ENCODE measurements at regions not wholly inside any gene's neighbourhood (a gene's known extent, or its start where the extent isn't known, plus 50 kb on each side); places are given as distances from the start of the nearest gene placed in this dataset.

DNA sequence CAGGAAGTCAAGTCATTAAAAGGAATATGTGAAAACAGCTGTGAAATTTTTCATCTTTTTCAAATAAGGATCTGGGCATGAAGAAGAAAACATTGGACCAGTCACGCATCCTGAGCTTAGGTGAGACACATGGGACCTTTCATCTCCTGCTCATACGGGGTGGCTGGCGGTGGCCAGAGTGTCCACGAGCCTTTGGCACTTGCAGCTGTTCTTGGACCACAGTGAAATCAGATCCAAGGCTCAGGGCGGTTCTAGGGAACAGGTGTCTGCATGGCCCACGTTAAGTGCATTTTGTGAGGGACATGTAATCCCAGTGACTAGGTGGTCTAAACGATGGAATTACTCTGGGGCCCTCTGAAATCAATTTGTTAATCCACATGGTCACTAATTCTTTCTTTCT is 212.7 kb upstream of the COPS8 start:
- DNase-seq (ENCODE audit: low read depth): no peak

- no peak for DNase-seq (ENCODE audit: low read depth)
These were observed 212.1 kb upstream of the COPS8 start for GRCh38 chr2:236873636-236874035.

- DNase-seq (ENCODE audit: low read depth): no peak
These were observed 210.7 kb upstream of the COPS8 start for GRCh38 chr2:236874866-236875481.

DNA sequence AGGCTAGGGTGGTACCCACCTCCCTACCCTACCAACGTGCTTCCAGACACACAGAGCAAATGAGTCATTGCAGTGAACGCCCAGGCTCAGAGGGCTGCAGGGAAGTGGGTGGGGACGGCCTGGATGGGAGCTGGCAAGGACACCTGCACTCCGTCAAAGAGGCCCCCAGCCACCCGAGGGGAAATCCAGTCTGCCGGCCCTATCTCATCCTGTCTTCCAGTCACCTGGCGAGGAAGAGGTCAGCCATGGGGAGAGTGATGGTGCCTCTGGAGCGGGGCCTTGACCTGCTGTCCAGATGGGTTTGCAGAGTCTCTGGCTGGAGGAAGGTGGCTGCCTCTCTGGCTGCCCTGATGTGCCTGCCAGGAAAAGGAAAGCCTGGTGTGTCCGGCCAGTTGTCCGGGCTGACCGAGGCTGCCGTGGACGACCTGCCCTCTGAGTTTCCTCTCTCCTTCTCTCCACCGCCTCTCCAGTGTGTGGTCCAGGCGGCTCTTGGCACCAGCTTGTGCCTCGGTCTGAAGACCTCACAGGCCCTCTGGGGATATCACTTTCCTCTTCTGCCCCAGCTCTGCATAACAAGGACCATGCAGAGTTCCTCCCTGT is 209.7 kb upstream of the COPS8 start:
- DNase-seq (ENCODE audit: low read depth): no peak

DNA sequence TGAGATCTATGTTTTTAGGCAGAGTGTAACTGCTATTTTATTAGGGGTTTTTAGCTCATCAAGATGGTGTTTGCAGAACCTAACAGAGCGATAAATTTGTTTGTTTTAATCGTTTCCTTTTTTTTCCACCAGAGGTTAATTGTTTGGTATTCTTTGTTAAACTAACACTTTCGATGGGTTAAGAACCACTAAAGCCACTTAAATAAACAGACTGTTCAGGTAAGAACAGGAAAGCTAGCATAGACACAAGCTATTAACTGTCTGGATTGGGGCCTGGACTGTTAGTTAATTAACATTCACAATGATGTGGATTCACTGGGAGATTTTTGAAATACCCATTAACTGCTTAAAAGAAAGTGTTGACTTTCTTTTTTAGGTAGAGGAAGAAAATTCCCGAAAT is 209.0 kb upstream of the COPS8 start:
- no peak for DNase-seq (ENCODE audit: low read depth)

- DNase-seq (ENCODE audit: low read depth): no peak
These were observed 207.7 kb upstream of the COPS8 start for GRCh38 chr2:236877972-236878371.

DNA sequence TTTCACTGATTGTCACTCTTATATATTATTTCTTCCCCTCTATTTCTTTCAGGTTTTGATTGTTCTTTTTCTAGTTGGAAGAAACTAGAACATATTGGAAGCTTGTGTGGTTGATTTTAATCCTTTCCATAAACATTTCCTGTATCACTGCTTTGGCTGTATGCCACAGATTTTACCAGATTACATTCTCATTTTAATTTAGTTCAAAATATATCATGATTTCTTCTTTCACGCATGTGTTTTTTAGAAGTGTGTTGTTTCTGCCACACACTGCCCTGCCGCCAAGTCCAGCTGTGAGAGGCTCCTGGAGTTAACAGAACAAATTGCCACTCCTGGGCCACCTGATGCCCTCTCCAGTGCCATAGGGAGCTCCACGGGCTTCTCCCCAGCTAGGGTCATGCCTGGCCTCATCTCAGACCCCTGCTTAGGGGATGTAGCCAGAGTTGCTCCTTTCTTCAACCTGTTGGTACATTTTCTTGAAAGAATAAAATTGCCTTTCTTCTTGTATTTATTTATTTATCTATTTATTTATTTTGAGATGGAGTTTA is 206.2 kb upstream of the COPS8 start:
- no peak for DNase-seq (ENCODE audit: low read depth)

DNA sequence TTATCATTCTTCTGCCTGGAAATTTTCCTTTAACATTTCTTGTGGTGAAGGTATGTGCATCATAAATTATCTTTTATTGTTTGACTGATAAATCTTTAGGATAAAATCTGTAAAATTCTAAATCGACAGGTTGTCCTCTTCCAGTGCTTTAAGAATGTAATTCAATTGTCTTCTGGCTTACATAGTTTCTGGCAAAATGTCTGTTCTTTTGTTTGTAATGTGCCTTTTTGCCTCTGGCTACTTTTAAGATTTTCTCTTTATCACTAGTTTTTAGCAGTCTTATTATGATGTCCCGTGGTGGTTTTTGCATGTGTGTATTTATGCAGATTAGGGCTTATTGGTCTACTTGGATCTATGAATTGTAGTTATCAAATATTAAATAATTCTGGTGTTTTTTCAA is 203.6 kb upstream of the COPS8 start:
- DNase-seq (ENCODE audit: low read depth): no peak

- DNase-seq (ENCODE audit: low read depth): no peak
These were observed 202.8 kb upstream of the COPS8 start for GRCh38 chr2:236882930-236883329.

DNA sequence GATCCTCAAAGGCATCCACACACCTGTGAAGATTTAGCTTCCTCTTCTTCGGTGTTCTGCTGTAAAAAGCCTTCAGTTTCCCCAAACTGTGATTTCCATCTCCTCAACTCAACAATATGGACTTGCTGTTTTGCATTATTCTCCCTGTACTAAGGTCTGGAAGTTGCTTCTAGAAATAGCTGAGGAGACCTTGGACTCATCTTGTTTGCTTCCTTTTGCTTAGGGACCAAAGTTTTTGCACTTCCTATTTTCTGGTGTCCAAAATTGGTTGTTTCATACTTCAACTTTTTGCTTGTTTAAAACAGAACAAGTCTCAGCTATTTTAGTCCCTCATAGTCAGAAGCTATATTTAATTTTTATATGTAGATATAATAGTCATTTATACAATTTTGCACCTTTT is 201.9 kb upstream of the COPS8 start:
- DNase-seq (ENCODE audit: low read depth): no peak

DNA sequence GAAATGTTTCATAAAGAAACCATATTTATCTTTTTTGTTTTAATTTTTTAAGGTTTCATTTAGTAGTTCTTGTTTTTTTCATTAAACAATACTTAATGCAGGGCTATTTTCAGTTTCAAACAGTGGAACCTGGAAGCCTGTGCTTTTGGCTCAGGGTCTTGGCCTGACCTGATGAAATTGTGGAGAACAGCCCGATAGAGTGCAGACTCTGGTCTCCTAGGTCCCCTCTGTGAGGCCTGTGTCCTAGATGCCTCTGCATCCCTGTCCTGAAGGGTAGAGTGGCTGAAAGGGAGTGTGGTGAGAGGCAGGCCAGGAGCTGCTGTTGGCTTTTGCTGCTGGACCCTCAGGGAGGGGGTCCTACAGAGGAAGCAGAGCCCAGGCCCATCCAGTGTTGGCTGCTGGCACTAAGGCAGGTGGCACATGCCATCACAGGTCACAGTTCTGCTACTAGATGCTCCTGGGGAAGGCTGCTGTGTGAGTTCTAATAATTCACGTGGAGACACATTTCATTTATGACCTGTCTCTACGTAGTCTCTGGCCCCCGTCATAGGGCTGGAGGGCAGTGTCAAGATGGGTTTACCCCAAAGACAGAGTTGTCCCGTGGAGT is 201.0 kb upstream of the COPS8 start:
- DNase-seq (ENCODE audit: low read depth): no peak

- DNase-seq (ENCODE audit: low read depth): no peak
These were observed 199.2 kb upstream of the COPS8 start for GRCh38 chr2:236886456-236886855.

GRCh38 chr2:236887531-236887930 is 198.2 kb upstream of the COPS8 start:
- no peak for DNase-seq (ENCODE audit: low read depth)

- DNase-seq (ENCODE audit: low read depth): no peak
These were observed 197.5 kb upstream of the COPS8 start for GRCh38 chr2:236887953-236888793.

GRCh38 chr2:236888794-236889780 is 196.6 kb upstream of the COPS8 start:
- DNase-seq (ENCODE audit: low read depth): no peak

DNA sequence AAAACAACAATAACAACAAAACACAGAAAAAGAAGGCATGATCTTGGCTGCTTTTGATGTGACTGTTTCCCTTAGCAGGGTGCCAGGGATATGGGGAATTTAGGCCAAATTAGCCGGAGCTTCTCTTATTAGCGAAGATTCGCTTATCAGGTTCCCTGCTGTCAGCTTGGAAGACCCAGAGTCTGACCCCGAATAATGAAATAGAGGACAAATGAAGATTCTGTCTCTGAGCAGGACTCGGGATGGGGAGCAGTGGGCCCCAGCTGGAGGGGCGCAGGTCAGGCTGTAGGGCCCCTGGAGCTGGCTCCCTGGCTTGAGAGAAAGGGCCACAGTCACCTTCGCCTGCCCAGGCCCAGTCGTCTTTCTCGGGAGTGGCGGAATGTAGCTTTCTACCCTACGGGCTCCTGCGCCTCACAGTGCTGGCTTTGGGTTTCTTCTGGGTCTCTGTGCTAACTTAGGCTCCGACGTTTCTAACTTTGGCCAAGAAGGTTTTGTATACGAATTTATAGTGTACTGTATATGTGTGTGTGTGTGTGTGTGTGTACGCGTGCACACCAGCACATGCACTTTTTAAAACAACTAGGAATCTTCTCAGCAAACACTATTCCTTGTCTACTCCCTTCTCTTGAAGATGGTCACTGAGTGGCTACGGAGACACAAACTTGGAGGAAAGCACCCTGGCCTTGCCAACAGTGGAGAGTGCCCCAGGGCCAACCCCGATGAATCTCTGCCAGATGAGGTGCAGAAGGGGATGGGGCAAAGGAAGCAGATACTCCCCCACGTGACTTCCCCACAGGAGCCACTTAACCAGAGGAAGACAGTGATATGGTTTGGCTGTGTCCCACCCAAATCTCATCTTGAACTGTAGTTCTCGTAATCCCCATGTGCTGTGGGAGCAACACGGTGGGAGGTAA is 195.6 kb upstream of the COPS8 start:
- no peak for DNase-seq (ENCODE audit: low read depth)

DNA sequence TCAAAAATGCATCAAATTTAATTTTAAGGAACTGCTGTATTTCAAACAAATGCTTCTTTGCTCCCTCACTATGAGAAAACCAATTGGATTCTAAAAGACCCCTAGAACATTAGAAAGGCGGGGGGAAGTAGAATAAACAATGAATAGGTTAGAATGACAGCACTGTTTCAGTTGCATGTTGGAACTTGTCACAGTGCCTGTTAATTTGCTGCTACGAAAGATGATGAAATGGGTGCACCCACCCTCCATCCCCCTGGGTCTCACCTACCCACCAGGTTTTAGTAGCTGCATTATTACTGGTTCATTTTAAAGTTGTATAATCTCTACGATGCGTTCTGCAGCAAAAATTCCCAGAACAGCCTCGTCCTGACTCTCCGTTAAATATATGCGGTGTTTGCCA is 193.0 kb upstream of the COPS8 start:
- no peak for DNase-seq (ENCODE audit: low read depth)

DNA sequence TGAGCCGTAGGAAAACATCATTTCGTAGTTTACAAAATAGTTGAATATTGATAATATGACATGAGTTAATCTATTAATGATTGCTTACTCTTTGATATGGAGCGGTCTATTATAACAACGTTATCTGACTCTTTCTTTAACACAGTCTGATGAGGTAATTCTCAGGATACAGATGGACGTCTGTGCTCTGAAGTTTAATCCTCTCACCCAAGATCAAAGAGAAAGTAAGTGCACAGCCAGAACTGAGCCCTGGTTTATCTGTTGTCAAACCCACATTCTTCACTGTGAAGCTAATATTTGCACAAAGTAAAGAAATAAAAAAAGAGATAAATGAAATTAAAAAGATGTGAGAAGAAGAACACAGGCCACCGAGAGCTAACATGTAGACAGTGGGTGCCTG is 190.9 kb upstream of the COPS8 start:
- no peak for DNase-seq (ENCODE audit: low read depth)

- DNase-seq (ENCODE audit: low read depth): no peak
These were observed 190.2 kb upstream of the COPS8 start for GRCh38 chr2:236895497-236895896.

- no peak for DNase-seq (ENCODE audit: low read depth)
These were observed 189.0 kb upstream of the COPS8 start for GRCh38 chr2:236896688-236897087.

All from T follicular helper cell (primary cell).